ENCODE measurements at regions not wholly inside any gene's neighbourhood (a gene's known extent, or its start where the extent isn't known, plus 50 kb on each side); places are given as distances from the start of the nearest gene placed in this dataset.
"Not testable (repeated sequence)": the region's sequence is repeated elsewhere in the genome, so short reads cannot be mapped to it uniquely, and the experiment has no call there.

GRCh38 chr7:142698429-142698828, 50.8 kb upstream of the PRSS1 start:
- no peak for DNase-seq

DNA sequence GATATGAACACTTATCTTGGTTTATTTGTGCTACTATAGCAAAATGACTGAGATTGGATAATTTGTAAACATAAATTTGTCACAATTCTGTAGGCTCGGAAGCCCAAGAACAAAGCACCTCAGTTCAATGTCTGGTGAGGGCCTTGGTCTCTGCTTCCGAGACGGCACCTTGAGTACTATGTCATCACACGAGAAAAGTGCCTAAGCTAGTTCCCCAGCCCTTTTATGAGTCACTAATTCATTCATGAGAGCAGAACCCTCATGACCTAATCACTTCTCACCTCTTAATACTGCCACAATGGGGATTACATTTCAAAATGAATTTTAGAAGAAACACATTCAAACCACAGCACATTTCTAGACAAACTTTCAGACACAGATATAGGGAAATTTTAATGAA, 52.0 kb upstream of the PRSS1 start:
- DNase-seq: no peak

DNA sequence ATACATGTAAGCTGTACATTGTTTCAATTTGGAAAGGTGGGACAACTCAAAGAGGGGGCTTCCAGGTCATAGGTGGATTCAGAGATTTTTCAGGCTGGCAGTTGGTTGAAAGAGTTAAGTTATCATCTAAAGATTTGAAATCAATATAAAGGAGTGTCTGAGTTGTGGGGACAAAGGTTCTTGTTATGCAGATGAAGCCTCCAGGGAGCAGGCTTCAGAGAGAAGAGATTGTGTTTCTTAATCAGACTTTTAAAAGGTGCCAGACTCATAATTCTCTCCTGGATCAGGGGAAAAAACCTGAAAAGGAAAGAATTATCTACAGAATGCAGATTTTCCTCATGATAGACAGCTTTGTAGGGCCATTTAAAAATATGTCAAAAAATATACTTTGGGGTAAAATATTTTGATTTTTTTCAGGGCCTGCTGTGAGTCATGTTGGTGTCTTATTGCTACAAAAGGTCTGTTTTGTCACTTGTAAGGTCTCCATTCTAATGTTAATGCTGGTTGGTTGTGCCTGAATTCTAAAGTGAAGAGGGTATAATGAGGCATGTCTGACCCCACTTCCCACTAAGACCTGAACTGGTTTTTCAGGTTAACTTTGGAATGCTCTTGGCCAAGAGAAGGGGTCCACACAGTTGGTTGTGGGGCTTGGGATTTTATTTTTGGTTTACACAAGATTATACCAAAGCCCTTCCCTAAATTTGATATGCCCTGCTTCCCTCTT, 52.7 kb upstream of the PRSS1 start:
- no peak for DNase-seq

GRCh38 chr7:142693911-142694310, 55.4 kb upstream of the PRSS1 start:
- DNase-seq: no peak

GRCh38 chr7:142690554-142691182, 58.6 kb upstream of the PRSS1 start:
- no peak for DNase-seq

DNA sequence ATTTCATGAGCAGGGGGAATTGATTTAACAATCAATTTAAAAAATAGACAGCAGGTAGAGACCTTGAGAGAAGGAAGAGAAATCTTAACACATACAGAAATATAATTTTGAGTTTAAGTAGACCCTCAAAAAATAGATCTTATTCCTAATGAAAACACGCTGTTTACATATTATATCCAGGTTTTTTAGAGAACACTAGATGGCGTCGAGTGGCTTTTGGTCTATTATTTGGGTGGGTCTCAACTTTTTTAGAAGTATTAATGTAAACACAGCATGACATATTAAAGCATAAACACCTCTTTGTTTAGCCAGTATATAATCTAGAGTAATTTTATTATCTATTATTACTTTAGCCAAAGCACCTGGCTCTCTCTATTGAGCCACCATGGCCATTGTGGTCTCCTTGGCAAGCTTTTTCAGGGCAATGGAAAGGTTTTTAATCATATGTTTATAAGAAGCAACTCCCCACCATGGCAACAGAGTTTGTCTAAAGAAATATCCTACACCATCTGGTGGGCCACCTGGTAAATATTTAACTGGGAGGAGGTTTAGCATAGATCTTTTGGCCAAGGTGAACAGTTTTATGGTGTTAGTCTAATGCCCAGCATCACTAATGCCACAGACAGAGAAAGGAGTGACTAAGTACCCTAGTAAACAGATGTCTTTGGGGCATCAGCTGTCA, 59.7 kb upstream of the PRSS1 start:
- peak; percentile 86 for DNase-seq

DNA sequence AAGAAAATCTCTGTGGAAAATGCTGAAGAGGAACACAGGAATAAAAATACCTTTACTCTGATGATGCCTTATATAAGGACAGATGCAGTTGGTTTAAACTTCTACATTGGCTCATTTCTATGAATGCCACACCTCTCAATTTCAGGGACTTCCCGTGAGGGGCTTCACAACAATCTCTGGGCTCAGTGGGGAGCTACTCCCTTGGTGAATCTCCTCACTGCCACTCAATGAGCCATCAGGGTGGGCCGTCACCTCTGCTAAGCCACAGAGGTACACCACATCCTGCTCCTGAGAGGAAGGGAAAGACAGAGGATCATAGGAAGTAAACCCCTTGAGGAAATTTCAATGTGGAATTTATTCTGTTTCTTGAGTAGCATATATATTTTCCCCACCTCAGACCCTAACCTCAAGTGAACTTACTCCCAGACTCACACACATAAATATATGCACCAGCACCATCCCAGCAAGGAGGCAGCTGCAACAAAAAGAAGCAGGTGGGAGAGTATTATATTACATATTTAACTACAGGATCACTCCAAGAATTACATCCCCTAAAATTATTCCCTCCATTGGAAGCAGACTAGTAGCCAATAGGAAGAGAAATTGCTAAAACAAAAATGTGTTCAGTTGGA, 63.3 kb upstream of the PRSS1 start:
- DNase-seq: peak; percentile 26

GRCh38 chr7:142681314-142682092, 67.8 kb upstream of the PRSS1 start:
- DNase-seq: no peak

DNA sequence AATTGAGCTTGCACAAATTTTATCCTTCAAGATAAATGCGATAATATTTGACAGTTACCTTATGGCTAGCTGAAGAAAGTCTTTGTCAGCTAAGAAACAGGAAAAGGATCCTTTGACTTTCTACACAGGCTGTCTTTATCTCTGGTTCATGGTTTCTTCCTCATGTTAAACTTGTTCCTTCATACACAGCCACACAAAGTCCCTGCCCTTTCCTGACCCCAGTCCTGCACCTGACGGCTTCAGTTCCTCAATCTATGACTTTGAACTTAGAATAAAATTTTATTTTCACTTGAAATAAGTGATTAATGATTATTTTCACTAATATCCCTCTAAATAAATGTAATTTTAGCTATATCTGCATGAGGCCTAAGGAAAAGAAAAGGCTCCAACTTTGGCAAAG, 77.8 kb upstream of the PRSS1 start:
- DNase-seq: no peak

DNA sequence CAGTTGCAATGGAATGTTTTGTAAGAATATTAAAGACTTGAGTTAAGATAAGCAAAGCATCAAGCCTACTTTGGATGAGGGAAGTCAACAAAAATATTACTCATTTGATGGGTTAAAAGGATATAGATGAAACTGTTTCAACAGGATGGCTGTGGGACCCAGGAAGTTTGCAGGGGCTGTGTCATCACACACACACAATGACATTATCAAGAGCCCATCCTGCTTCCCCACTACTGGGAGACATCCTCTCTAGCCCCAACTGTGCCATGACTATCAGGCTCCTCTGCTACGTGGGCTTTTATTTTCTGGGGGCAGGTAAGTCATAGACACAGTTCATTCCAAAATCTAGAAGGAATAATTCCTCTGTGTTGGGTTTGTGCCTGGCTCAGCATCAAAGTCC, 78.8 kb upstream of the PRSS1 start:
- no peak for DNase-seq

- peak; percentile 1 for DNase-seq
These were observed 80.1 kb upstream of the PRSS1 start for GRCh38 chr7:142669074-142669654.

- DNase-seq: no peak
These were observed 80.8 kb upstream of the PRSS1 start for GRCh38 chr7:142668495-142668894.

- DNase-seq: no peak
These were observed 91.9 kb upstream of the PRSS1 start for GRCh38 chr7:142657376-142657775.

DNA sequence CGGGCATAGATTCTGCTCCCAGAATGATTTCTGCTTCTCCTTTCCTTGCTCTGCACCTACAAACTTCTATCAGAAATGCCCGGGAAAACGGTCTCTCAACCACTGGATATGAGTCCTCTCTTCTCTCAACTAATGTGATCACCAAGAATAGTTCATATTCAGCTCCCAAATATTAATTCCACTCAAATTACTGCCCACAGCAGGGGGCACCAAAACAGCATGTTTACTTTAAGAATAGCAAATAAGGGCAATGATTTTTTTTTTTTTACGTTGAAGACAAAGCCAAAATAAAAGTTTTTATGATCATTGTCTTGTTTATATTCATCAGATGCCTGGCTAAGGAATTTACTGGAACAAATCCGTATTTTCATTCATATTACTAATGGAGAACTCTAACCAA, 94.9 kb upstream of the PRSS1 start:
- DNase-seq: no peak

DNA sequence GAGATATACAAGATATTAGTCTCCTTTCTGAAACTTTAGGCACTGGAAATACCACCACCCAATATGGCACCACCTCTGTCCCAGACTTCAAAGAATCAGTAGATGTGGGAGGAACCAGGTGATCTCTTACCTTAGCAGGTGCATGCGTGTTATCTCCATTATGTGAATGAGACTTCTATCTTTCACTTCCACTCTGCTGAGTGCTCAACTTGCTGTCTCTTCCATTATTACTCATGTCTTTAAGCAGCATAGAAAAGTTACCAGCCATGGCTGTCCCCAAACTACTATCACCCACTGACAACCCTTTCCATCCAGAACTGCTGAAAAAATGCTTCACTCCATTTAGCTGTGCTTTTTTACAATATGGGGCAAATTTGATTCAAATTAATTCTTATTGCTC, 101.5 kb upstream of the PRSS1 start:
- DNase-seq: no peak

GRCh38 chr7:142646386-142647140, 102.7 kb upstream of the PRSS1 start:
- DNase-seq: peak; percentile 4

DNA sequence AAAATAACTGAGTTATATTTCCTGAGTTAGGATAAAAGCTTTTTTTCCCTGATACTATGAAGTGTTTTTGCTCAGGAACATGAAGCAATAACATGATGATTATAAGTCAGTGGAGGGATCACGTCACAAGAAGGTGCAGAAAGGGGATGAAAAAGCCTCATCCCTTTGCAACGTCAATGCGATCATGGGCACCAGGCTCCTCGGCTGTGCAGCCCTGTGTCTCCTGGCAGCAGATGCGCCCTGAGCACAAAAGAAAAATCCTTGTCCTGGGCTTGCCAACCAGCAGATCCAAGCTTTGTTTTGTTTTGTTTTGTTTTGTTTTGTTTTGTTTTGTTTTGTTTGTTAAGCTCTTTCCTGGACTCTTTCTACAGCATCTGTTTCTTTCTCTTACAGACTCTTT, 103.5 kb upstream of the PRSS1 start:
- DNase-seq: peak; percentile 33

DNA sequence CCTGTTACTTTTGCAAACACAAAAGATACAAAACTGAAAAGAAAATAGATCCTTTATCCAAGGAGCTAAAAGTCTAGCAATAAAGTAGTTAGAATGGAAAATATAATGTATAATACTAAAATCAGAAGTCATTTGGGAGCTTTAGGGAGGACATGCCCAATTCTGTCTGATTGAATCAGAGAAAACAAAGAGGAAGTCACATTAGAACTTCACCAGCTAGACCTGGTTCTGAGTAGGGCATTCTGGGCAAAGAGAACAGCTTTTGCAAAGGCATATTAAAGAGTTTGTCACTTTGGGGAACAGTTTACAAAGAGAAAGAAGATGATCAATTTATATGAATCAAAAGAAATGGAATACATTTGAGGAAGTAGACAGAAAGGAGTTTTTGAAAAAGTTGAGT, 107.0 kb upstream of the PRSS1 start:
- no peak for DNase-seq

DNA sequence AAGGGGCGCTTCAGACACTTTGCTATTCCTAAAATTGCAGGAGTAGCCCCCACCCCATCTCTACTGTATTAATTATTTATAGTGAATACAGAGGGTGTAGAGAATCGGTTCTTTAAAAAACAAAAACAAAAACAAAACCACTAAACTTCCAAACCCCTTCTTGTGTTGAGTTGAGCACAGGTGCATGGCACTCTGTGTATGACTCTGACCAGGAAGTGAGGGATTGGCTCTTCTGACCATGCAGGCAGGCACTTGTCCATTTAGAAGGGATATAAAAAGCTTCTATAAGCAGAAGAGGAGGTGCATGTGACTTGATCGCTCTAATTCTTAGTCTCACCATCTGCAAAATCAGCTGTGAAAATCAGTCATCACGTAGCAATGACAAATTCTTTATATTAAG, 108.0 kb upstream of the PRSS1 start:
- not testable (repeated sequence) for DNase-seq

DNA sequence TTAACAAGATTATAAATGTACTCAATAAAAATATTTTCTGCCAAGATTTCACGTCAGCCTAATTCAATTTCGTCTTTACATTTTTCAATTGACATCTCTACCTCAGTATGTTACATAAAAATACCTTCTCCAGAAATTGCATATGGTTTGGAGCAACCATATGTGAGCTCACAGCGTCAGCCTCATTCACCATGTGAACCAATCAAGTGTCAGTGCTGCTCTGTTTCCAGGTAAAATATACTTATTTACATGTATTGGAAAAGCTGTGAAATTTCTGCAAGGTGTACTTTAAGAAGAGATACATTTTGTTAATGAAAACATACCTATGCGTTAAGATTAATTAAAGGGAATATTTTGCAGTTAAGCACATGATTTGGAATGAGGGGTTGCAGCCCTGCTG, 110.7 kb upstream of the PRSS1 start:
- DNase-seq: no peak

- DNase-seq: no peak
These were observed 112.0 kb upstream of the PRSS1 start for GRCh38 chr7:142637240-142637639.

DNA sequence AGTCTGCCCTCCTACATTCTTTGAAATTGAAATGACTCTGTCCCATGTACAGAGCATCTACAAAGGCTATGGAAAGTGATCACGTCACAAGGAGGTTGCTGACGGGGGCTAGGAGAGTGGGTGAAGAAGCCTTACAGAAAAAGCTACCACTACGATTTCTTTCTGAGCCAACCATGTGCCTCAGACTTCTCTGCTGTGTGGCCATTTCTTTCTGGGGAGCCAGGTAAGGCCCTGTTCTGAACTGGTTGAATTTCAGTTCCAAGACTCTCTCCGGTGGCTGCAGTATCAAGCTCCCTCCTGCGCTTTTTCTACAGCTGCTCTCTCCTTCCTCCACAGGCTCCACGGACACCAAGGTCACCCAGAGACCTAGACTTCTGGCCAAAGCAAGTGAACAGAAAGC, 112.5 kb upstream of the PRSS1 start:
- DNase-seq: no peak

Measured in COR-L47 (cell line).